ENCODE measurements at regions not wholly inside any gene's neighbourhood (a gene's known extent, or its start where the extent isn't known, plus 50 kb on each side); places are given as distances from the start of the nearest gene placed in this dataset.

- no peak for TF ChIP-seq EZH2 (IDR thresholded peaks at IDR 0.05; ENCODE audit: low read depth)
- TF ChIP-seq CTCF (conservative IDR thresholded peaks at IDR 0.05): no peak
Measured at GRCh38 chr3:34919025-34919424, 720.3 kb upstream of the ARPP21 start.
